ENCODE measurements at regions not wholly inside any gene's neighbourhood (a gene's known extent, or its start where the extent isn't known, plus 50 kb on each side); places are given as distances from the start of the nearest gene placed in this dataset.

GRCh38 chr15:93164409-93164808 lies 75.4 kb upstream of the RGMA start:
- no peak for DNase-seq (ENCODE audit: low spot score)

- no peak for DNase-seq (ENCODE audit: low spot score)
These were observed 73.5 kb upstream of the RGMA start for GRCh38 chr15:93162560-93162959.

DNA sequence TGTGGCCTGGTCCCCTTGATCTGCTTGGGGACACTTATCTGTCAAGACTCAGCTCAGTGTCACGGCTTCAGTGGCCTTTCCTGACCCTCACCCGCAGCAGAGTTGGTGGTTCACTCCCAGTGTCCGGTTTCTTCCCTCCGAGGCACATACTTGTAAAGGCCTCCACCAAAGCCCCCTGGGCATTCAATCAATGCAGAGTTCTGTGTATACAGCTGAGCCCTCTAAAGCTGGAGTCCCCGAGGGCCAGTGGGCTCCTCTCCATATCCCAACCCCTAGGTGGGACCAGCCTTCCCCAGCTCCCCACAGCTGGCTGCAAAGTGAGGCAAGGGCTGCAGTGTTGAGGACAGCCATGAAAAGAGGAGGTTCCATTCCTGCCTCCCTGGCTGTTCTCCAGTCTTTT lies 70.9 kb upstream of the RGMA start:
- no peak for DNase-seq (ENCODE audit: low spot score)

DNA sequence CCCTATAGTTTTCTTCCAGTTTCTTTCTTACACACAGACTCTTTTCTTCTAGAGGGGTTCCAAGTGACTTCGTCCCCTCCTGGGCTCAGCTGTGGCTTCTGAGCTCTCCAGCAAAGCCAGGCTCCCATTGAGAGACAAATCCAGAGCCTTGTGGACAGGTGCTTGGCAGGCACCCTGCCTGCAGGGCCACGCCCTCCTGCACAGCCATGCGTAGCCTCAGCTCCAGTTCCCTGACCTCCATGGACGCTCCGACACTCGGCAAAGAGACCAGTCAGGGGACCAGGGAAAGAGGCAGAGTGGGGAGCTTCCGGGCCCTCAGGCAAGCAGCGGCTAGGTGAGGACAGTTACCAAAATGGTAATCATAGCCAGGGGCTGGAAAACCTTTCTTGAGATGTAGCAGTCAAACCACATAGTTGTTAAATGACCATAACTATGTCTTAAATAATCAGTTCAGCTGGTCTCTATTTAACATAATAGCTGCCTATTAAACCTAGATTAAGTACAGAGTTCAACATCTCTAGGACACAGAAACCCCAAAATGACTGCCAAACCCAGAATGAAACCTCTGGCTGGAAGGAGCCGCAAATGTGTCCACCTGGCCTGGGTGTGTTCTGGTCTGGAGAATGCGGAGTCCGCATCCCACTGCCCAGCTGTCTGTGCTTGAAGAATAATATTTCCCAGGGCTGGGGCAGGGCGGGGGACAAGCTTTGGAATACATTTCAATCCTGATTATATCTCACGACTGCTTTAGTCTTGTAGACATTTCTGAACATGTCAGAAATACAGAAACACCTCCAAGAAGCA lies 69.3 kb upstream of the RGMA start:
- DNase-seq (ENCODE audit: low spot score) = no peak

DNA sequence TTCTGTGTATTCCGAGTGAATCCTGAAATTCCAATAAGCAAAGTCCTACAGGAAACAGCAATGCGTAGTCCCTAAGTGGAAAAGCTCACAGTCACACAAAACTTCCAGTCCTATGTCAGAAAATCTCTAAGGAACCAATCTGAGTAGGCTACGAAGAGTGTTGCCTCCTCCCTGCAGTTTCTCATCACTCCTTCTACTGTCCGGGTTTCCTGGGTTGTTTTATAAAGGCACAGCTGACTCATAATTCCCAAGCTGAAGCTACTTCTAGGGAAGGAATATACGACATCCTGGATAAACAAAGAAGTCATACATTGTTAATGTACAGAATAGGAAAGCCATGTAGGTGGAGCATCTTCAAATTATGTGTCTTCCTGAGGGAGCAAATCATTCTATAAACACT lies 65.7 kb upstream of the RGMA start:
- no peak for DNase-seq (ENCODE audit: low spot score)

GRCh38 chr15:93152951-93153350 lies 63.9 kb upstream of the RGMA start:
- DNase-seq (ENCODE audit: low spot score) = no peak

DNA sequence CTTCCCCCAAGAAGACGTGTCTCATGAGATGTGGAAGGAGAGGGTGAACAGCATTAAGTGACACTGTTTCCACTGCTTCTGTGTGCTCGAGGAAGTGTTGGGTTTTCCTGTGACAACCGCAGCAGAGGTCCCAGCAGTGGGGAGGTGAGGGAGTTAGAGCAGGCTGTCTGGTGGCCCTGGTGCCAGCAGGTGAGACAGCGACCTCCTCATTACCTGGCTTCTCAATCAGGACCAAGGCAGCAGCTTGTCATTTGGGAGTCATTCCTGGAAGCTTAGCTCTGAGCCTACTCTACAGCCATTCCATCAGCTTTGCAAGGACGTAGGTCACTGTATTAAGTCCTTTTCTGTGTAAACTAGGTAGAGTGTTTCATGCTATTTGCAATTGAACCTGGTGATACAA lies 63.3 kb upstream of the RGMA start:
- DNase-seq (ENCODE audit: low spot score) = no peak

- no peak for DNase-seq (ENCODE audit: low spot score)
These were observed 62.2 kb upstream of the RGMA start for GRCh38 chr15:93150910-93151881.

GRCh38 chr15:93146601-93147000 lies 57.6 kb upstream of the RGMA start:
- no peak for DNase-seq (ENCODE audit: low spot score)

DNA sequence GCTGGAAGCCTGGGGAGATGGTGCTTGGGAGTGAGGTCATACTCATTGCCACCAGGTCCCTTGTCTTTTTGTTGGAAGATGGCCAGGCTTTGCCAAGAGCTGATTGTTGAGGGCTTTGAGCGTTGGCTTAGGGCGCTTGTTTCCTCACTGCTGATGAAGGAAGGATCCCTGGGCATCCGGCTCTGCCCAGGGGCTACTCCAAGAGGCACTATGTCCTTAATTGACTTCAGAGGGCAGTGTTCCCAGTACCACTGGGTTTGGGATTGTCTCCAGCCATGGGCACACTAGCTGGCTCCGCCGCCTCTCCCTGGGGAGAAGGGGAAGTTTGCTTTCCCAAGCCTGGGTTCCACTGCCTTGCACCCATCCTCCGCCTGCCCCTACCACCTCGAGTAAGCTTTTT lies 57.2 kb upstream of the RGMA start:
- no peak for DNase-seq (ENCODE audit: low spot score)

DNA sequence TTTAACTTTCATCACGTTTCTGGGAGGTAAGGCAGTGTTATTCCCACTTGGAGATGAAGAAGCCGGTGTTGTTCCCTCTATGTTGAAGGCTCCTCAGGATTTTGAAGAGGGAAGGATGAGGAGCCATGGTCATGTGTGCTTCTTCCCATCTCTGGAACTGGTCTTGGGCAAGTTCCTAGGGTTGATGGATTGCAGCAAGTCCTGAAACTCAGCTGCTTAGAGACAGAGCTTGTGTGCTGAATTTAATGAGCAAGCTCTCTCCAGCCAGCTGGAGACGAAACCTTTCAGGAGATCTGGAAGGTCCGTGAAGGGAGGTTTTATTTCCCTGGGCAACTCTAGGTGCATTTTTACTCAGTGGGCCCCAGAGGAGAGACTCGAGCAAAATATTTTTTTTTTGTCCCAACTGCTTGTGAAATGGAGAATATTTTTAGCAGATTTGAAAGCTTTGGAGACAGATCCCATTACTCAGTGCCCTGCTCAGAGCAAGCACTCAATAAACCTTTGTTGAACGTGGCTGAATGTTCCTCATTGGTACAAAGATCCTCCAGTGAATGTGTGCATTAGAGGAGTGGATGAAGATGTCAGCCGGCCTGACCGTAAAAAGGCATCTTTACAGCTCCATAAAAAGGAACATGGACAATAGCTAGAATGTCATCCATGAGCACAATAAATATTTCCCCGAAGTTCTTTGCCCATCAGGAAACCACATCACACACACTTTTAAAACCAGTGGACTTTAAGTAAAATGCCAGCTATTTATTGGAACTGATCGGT lies 55.6 kb upstream of the RGMA start:
- no peak for DNase-seq (ENCODE audit: low spot score)

DNA sequence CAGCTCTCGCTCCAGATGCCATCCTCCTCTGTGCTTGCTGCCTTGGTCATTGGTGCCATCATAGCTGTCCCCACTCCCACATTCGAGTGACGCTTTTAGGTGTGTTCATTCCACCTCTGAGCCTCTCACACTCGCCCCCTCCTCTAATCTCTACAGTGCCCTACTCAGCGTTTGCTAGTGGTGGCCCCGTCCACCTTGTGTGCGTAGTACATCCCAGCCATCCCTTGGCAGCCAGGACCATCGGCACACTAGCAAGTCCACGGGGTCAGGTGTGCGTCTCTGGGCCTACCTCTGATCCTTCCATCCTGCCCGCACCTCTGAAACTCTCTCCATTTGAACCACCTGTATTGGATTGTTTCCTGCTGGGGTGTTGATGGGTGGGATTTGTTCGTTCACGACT lies 54.2 kb upstream of the RGMA start:
- no peak for DNase-seq (ENCODE audit: low spot score)

- no peak for DNase-seq (ENCODE audit: low spot score)
These were observed 52.4 kb upstream of the RGMA start for GRCh38 chr15:93141371-93141794.

DNA sequence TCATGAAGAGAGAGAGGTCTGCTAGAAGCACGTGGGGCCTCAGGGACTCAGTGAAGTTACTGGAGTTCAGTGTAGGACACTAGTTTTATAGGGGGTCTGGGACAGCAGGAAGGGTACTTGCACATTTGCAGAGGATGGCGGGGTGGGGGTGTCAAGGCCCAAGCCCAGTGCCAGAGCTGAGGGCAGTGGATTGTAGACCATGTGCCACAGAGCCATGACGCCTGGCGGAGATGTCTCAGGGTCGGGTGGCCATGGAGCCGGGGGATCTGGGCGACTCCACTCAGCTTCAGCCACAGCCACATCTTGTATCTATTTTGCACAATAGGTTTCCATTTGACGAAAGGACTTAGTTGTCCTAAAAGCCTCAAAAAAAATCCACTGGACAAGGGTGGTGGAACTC lies 50.4 kb upstream of the RGMA start:
- no peak for DNase-seq (ENCODE audit: low spot score)

- DNase-seq (ENCODE audit: low spot score) = no peak
These were observed 49.8 kb upstream of the RGMA start for GRCh38 chr15:93138681-93139250.

Data from hematopoietic multipotent progenitor cell treated with erythropoietin and hydrocortisone succinate and interleukin-3 and kit ligand, for 15 days (in vitro differentiated cells).